Stimulated activated CD8-positive, alpha-beta memory T cell treated with anti-CD3 and anti-CD28 coated beads, Interleukin-4, amount 100 ng/mL, for 24 hours (primary cell): ENCODE measurements at regions not wholly inside any gene's neighbourhood (a gene's known extent, or its start where the extent isn't known, plus 50 kb on each side); places are given as distances from the start of the nearest gene placed in this dataset.
"Not testable (repeated sequence)": the region's sequence is repeated elsewhere in the genome, so short reads cannot be mapped to it uniquely, and the experiment has no call there.

ENCODE experiments used
- DNase-seq: peaks from one replicate; pipeline ENCODE4 v3.0.0-alpha.2; 2020; ENCODE audit warnings: low read depth

DNA sequence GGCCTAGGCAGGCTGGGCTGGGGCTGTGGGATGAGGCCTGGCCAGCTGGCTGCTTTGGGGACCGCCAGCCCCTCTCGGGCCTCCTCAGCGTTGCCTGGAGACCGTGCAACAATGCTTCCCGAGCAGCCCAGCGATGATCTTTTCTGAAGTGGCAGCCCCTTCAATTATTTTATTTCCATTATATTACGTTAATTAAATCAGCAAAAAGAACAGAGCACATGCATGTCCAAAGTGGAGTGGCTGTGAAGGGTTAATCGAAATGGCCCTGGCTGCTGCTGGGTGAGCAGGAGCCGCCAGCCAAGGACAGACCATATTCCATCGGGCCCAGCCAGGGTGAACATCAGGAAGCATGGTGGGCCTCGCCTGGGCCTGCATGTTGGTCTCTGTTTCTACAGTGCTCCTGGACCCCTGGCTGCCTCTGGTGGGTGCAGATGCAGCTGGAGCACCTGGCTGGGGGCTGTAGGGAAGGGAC is 245.5 kb downstream of the MYCN start:
- no peak for DNase-seq

DNA sequence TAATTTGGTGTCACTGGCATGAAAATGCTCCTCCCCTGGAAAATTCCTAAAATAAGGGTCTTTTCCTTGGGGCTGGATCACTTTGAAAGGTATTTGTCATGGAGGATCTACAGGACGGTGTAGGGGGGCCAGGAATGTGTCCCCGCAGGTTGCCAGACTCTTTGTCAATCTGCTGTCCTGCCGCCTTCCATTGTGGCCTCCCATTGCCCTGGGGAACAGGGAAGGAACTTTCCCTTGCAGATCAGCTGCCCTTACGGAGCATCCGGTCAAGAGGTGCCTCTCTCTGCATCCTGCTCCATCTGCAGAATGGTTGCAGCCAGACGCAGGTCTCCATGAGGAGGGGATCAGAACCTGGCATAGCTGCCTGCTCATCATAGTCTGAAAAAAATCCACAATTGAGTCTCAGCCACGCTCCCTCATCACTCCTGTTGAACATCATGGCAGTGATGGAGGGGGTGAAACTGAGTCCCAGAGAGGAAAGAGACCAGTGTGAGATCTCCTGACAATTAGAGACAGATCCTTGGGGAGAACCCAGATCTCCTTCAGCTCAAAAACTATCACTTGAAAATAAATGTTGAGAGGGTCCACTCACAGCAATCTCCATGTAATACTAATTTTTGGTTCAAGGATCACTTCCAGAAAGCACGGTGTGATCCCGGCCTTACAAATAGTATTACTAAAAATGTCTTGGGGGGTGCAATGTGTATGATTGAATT is 244.8 kb downstream of the MYCN start:
- DNase-seq: no peak

DNA sequence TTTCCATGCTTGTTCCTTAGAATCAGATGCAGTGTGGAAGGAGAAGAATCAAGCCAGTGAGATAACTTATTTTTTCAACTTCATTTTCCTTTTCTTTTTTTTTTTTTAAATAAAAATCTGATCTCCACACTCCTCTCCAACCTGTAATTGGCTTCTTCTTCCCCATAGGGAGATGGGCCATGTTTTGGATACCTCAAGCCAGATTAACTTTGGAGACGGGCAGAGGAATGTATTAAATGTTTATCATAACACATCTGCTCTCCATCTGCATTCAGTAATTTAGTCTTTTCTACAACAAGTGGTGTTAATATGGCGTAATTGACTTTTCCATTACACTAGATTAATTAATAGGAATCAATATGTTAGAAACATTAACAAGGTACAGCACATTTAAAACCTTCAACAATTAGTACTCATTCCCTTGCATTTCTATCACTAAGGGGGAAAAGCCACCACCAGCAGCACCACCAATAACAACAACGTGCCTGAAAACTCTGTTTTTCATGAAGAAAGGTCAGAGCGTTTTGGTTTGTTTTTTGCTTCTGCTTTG is 244.1 kb downstream of the MYCN start:
- DNase-seq: no peak

DNA sequence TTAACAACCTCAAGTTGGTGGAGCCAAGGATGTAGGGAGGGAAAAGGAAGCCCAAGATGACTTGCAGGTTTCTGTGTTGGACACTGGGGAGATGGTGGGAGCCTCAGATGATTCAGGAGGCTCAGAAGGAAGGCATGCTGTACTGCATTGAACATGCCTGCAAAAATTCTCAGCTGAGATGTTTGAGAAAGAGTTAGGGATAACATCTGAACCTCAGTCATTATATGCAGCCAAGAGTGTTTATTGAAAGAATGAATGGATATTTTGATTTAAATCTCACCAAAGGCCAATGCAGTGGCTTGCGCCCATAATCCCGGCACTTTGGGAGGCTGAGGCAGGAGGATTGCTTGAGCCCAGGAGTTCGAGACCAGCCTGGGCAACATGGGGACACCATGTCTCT is 243.0 kb downstream of the MYCN start:
- DNase-seq: no peak

DNA sequence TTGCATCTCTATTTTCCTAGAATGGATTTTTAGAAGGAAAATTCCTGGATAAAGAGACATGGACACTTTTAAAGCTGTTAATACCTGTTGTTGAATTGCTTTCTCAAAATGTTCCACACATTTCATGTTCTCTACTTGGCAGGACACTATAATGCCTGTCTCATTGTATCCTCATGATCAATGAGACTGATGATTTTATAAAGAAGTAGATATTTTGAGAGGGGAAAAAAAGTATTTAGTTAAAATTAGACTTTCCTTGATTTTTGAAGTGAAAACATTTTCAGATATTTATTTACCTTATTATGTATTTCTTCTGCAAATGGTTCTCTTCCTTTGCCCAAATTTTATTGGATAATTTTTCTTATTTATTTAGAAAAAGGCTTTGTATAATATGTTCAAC is 242.5 kb downstream of the MYCN start:
- DNase-seq: no peak

DNA sequence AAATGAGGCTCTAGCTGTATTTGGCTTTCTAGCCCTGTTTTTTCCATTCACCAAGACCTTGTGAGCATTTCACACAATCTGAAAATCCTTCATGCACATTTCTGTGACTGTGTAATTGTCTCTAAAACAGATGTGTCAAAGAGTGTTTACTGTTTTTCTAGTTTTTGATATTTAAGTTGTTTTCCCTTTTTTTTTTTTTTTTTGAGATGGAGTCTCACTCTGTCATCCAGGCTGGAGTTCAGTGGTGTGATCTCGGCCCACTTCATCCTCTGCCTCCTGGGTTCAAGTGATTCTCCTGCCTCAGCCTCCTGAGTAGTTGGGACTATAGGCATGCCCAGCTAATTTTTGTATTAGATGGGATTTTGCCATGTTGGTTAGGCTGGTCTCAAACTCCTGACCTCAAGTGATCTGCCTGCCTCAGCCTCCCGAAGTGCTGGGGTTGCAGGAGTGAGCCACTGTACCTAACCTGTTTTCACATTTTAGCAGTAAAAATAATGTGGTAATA is 242.0 kb downstream of the MYCN start:
- not testable (repeated sequence) for DNase-seq

DNA sequence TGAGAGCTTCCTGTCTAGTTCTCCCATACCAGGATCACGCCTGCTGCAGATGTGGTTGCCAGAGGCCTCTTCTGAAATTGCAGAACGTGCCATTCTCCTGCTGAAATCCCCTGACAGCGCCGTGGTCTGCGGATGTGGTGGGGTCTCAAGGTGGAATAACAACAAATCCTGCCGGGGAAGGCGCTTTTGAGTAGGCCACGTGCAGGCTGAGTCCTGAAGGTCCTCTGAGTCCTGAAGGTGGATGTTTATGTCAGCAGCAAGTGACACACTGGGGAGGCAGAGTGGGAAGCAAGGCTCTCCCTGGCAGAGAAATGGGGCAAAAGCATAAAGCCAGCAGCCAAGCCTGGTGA is 241.4 kb downstream of the MYCN start:
- DNase-seq: no peak

DNA sequence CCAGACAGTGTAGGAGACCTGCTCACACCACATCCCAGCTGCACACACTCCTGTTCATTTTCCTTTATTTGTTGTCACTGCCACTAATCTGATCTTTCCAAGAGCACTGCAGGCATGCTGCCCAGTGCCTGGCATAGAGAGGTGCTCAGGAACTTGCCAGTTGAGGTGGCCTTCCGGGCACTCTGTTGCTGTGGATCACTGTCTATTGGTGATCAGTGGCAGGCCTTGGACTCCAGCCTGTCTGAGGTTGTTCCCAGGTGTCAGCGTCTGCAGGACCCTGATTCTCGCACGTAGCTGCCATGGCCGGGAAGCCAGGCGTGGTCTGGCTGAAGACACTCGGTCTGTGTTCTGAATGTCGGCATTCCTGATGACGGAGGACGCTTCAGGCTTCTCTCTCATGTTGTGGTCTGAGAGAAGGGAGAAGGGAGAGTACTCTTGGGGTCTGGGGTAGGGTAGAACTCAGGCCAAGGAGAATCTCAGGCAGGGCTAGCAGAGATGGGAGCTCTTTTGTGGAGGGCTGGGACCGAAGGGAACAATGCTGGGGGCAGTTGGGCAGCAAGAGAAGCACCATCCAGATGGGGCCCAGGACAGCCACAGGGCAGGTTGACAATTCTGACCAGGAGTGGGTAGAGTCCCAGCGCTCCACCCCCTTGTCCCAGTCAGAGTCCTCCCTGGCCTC is 240.9 kb downstream of the MYCN start:
- no peak for DNase-seq

DNA sequence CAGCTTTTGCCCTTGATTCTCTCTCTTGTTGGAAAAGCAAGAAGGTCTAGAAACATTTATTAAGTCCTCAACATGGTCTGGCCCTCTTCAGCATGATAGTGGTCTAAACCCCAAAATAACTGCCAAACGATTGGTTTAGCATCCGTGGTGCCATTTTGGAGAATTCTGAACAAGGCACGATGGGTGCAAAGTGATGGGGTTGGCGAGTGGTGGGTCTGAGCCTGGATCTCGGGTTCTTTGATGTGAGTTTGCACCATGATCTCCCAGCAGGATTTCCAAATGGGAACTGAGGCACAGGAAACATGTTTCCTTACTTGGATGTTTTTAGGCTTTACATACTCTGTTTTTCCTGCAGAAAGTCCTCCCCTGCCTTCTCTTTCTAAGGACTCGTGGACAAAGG is 240.3 kb downstream of the MYCN start:
- DNase-seq: no peak

DNA sequence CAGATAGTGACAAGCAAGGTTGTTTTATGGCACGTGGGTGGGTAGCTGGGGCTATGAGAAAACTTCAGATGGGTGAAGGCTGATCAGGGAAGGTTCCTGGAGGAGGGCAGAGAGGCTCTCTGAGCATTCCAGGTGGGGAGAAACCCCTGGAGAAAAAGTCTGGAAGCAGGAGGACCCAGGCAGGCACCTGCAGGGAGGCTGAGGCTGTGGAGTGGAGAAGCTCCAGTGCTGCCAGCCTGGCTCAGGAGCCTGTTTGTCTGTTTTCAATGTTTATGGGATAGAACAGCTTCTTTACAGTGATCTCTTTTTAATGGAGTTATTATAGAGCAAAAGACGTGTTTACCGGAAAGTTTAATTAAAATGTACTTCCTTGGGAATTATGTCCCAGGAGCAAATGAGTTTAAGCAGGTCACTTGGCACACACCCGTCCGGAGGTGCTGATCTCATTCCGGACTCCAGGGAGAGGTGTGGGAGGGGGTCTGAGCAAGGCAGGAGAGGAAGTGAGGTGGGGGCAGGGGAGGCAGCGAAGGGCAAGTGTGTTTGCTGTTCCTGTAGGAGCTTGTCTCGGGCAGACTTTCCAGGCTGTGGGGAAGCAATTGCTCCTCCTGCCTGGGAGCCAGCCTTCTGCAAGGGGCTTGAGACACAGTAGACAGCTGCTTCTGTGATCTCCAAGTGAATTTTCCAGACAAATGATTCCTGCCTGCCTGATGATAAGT is 239.5 kb downstream of the MYCN start:
- DNase-seq: no peak

DNA sequence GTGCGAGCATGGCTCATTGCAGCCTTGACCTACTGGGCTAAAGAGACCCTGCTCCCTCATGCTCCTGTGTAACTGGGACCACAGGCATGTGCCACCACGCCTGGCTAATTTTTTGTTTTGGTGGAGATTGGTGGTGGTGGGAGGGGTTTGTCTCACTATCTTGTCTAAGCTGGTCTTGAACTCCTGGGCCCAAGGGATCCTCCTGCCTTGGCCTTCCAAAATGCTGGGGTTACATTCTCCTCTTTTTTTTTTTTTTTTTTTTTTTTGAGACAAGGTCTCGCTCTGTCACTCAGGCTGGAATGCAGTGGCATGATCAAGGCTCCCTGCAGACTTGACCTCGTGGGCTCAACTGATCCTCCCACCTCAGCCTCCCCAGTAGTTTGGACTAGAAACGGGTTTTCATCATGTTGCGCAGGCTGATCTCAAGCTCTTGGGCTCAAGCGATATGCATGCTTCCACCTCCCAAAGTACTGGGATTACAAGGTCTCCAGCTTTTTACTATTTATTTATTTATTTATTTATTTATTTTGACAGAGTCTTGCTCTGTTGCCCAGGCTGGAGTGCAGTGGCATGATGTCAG is 238.3 kb downstream of the MYCN start:
- no peak for DNase-seq

DNA sequence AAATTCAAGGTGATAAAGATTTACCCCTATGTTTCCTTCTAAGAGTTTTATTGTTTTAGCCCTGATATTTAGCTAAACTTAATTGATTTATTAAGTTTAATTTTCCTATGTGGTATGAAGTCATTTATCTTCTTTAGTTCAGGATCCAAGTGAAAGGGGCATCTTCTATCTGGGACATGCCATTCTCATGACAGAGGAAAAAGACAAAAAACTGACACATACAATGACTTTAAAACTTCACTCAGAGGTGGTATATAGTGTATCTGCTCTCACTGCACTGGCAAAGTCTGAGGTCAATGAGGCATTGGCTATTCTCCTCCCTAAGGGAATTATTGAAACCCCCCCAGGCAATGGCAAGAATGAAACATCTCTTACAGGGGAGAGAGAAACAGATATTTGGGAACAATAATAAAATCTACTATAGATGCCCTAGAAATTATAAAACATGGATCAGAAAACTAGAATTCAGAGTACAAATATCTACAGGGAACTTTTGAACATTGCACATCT is 237.4 kb downstream of the MYCN start:
- DNase-seq: no peak

DNA sequence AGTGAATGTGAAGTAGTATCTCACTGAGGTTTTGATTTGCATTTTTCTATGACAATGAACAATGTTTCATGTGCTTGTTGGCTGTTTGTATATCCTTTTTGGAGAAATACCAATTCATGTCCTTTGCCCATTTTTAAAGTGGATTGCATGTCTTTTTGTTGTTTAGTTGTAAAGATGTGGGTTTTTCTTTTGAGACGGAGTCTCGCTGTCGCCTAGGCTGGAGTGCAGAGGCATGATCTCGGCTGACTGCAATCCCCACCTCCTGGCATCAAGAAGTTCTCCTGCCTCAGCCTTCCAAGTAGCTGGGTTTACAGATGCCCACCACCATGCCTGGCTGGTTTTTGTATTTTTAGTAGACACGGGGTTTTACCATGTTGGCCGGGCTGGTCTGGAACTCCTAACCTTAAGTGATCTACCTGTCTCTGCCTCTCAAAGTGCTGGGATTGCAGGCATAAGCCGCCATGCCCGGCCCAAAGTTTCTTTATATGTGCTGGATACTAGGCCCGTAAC is 236.7 kb downstream of the MYCN start:
- no peak for DNase-seq

DNA sequence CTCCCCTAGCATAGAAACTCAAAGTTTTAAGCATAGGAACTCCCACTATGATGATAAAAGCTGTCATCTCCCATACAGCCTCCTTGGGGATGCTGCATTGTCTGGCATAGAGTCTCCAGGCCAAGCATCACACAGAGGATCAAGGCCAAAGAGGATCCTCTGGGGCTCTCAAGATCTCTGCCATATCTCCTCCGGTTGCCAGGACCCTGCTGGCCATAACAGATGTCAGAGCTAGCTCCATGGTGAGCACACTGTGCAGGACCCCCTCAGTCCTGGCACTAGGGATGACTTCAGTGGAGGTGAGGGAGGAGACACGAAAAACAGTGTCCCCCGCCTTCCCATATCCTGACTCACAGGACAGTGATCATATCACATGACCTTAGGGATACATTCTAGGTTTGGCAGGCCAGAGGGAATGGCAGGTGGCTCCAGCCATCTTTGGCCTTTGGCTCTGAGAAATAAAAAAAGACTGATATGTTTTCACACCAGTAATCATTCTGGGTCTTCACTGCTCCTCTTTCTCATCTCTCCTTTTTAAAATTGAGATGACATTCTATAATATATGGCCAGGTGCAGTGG is 235.0 kb downstream of the MYCN start:
- DNase-seq: no peak

DNA sequence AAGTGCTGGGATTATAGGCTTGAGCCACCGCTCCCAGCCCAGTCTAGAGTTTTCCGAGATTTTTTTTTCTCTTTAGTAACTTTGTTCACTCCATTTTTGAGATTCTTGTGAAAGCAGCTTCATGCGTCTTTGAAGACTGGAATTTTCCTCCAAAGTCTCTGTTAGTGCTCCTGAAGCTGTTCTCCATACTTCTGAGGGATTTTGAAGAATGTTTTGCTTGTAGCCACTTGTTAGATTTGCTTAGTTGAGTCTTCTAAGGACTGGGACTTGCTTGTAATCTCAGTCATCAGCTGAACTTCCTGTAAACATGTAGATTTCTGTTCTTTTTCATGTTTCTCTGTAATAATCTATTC is 234.3 kb downstream of the MYCN start:
- DNase-seq: no peak

DNA sequence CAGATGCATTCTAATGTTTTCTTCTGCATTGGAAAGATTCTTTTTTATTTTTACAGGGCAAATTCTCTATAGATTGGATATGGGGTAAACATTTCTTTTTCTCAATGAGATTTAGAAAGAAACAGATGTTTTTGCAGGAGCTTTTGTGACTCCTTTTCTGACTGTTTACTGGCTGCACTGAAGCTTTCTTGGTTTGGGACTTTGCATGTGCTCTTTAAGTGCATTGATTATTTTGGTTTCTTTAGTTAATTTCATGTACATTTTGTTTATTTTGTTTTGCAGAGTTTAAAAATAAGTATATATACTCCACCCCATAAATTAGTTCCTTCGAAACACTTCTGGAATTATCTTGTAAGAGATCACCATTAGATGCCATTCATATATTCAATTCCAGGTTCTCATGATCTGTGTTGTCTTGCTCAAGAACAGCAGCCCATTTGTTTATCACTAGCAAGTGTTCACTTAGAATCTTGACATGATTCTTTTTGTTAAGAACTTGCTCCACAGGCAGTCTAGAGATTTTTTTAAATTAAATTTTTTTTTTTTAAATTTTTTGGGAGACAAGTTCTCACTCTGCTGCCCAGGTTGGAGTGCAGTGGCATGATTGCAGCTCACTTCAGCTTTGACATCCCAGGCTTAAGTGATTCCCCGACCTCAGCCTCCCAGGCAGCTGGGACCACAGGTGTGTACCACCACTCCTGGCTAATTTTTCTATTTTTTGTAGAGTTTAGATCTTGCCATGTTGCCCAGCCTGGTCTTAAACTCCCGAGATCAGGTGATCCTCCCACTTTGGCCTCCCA is 233.7 kb downstream of the MYCN start:
- DNase-seq: no peak

DNA sequence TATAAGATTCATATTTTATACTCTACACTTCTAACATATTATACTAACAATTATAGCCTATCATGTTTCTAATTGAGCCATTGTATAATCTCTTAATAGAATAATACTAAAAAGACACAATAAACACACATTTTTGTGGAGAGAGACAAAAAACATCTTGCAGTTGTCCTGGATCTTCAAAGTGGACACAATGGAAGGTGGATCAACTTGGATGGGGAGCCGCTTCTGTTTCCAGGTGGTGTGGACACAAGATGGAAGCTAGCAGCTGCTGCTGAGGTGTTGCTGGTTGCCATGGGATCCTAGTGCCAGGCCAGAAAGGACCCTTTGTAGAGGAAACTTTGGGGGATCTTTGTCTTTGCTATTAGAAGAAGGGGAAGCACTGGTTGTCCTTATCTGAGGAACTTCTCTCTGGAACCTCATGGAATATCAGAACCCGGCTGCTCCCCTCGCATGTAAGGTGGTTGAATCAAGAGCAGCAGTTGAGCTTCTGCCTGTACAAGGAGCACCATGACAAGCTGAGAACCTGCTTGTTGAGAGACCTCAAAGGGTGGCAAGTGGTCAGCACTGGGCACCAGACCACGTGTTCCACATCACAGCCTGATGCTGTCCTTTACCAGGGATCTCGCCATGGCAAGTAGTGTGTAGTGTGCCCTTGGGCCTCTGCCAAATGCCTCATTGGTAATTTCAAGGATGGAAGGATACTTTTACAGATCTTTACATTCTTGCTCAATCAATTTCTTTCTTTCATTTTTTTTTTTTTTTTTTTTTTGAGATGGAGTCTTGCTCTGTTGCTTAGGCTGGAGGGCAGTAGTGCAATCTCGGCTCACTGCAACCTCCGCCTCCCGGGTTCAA is 232.2 kb downstream of the MYCN start:
- DNase-seq: no peak

DNA sequence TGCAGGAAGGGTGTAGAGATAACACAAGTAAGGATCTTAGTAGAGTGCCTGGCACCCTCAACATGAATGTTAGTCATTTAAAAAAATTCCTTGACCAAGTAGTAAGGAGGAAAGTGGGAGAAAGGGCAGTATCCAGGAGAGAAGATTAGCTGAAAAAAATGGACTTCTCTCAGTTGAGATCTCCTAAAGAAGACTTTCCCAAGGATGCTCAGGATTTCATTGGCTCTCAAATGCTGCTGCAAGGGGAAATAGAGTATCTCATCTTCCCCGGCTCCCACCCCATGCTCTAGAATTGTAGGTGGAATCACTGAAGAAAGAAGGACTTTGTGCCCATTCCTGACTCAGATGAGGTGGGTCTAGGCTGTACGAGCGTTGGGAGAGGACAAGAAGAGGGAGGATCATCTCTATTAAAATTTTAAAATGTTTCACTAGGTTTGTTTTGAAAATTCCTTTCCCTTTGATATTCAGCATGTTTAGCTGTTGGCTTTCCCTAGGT is 231.1 kb downstream of the MYCN start:
- DNase-seq: no peak

DNA sequence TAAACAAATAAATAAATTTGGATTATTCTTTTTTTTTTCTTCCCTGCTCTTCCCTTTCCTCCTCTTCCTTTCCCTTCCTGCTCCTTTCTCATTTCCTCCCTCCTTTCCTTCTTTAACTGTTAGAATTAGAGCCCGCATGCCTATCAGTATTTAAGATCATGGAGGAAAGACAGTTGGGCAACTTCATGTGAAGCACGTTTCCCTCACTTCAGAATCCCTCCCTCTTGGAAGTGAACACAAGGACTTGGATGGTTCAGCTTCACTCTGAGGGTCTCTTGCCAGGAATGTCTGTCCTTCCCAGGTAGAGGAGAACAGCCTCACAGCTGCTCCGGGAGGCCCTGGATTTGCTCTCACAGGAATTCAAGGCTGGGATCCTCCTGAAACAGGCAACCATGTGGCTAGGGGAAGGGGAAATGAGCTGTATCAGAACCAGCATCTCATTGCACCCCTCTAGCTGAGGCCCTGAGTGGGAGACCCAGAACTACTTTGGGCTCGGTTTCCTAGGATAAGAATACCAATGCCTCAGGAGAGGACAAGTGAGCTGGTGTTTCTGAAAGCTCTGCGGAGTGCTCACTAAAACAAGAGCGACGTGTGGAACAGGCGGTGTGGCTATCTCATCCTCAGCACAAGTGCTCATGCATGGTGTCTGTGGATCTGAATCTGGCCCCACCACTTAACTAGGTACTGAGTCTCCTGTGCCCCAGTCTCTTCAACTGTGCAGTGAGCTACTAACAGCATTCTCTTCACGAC is 230.5 kb downstream of the MYCN start:
- DNase-seq: no peak
